Activated B cell treated with CpG ODN at 0.5 μM for 24 hours (primary cell): ENCODE measurements at regions not wholly inside any gene's neighbourhood (a gene's known extent, or its start where the extent isn't known, plus 50 kb on each side); places are given as distances from the start of the nearest gene placed in this dataset.

Source experiments
- ATAC-seq: fragments of 200-7000 bp; cut with Tn5 transposase; one replicate; pipeline ENCODE4 v1.10.0; 2021; ENCODE audit warnings: low read depth, mild to moderate bottlenecking, moderate library complexity
- CTCF ChIA-PET: fragments of 350-600 bp; sonication (Branson Sonifier 250); formaldehyde crosslinking; loops from one replicate; lab custom pipeline; 2021; ENCODE audit warnings: antibody characterized with exemption; lab: Charles Lee
- POLR2A ChIA-PET: fragments of 350-600 bp; sonication (Branson Sonifier 250); formaldehyde crosslinking; loops from one replicate; lab custom pipeline; 2021; ENCODE audit warnings: antibody characterized with exemption; lab: Charles Lee
- DNase-seq: peaks from one replicate; pipeline ENCODE4 v3.0.0; 2022
- H3K27ac Mint-ChIP-seq: one replicate; pipeline ENCODE4 v1.8.0; 2020; ENCODE audit warnings: mixed read lengths
- H3K27me3 Mint-ChIP-seq: one replicate; pipeline ENCODE4 v1.8.0; 2021; ENCODE audit warnings: mixed read lengths
- H3K36me3 Mint-ChIP-seq: one replicate; pipeline ENCODE4 v1.8.0; 2021; ENCODE audit warnings: low read depth, mixed read lengths
- H3K4me1 Mint-ChIP-seq: one replicate; pipeline ENCODE4 v1.8.0; 2021; ENCODE audit warnings: mixed read lengths
- H3K4me3 Mint-ChIP-seq: one replicate; pipeline ENCODE4 v1.8.0; 2020; ENCODE audit warnings: mild to moderate bottlenecking, mixed read lengths
- H3K9me3 Mint-ChIP-seq: one replicate; pipeline ENCODE4 v1.8.0; 2020; ENCODE audit warnings: mixed read lengths
- CTCF ChIP-seq: fragments of 200-600 bp; IDR thresholded peaks from one replicate; pipeline ENCODE4 v1.8.0; 2022; ENCODE audit warnings: antibody characterized with exemption, mild to moderate bottlenecking
- intact Hi-C: fragments of 100-400 bp; cut with micrococcal nuclease; formaldehyde crosslinking; loops from one replicate; pipeline ENCODE4 v1.15.1; 2024

GRCh38 chr1:112054510-112054909 lies 65.0 kb upstream of the KCND3 start:
- Mint-ChIP-seq H3K27me3 (peaks cover 40% of the 10 kb centered on the region), H3K4me1 (no peaks in the 10 kb centered on the region), H3K4me3 (no peak overlapping the region), H3K27ac (no peak overlapping the region), H3K36me3 (no peaks in the 10 kb centered on the region), H3K9me3 (no peaks in the 10 kb centered on the region)
- ChIA-PET CTCF (no interaction called here), POLR2A (no interaction called here)
- intact Hi-C loops = no loop called here
- no peak for TF ChIP-seq CTCF
- DNase-seq (no peak), ATAC-seq (no peak)

- H3K27me3 Mint-ChIP-seq = peaks cover 27% of the 10 kb centered on the region
- POLR2A ChIA-PET = no interaction called here
- no peak overlapping the region for H3K4me3 Mint-ChIP-seq
- no peak for TF ChIP-seq CTCF
- ATAC-seq = no peak
- no peaks in the 10 kb centered on the region for H3K9me3 Mint-ChIP-seq
- H3K27ac Mint-ChIP-seq = no peak overlapping the region
- peaks cover 14% of the 10 kb centered on the region for H3K4me1 Mint-ChIP-seq
- intact Hi-C loops = no loop called here
- no peaks in the 10 kb centered on the region for H3K36me3 Mint-ChIP-seq
- DNase-seq = no peak
- CTCF ChIA-PET = no interaction called here
Measured at GRCh38 chr1:112056354-112056753, 66.9 kb upstream of the KCND3 start.

- DNase-seq (no peak), ATAC-seq (no peak)
- POLR2A ChIA-PET = no interaction called here
- H3K9me3 Mint-ChIP-seq = no peaks in the 10 kb centered on the region
- no peaks in the 10 kb centered on the region for H3K36me3 Mint-ChIP-seq
- no peak for TF ChIP-seq CTCF
- H3K27me3 Mint-ChIP-seq = peaks cover 36% of the 10 kb centered on the region
- intact Hi-C loops = no loop called here
- CTCF ChIA-PET = no interaction called here
- H3K4me3 Mint-ChIP-seq = no peak overlapping the region
- no peak overlapping the region for H3K27ac Mint-ChIP-seq
- H3K4me1 Mint-ChIP-seq = peaks cover 18% of the 10 kb centered on the region
Measured at GRCh38 chr1:112057736-112058135, 68.3 kb upstream of the KCND3 start.

GRCh38 chr1:112058815-112059450 lies 69.5 kb upstream of the KCND3 start:
- ChIA-PET POLR2A (no interaction called here), CTCF (no interaction called here)
- no peak overlapping the region for H3K4me3 Mint-ChIP-seq
- ATAC-seq (no peak), DNase-seq (no peak)
- no peaks in the 10 kb centered on the region for H3K9me3 Mint-ChIP-seq
- TF ChIP-seq CTCF = no peak
- intact Hi-C loops = no loop called here
- H3K36me3 Mint-ChIP-seq = no peaks in the 10 kb centered on the region
- peaks cover 21% of the 10 kb centered on the region for H3K4me1 Mint-ChIP-seq
- H3K27me3 Mint-ChIP-seq = peaks cover 40% of the 10 kb centered on the region
- no peak overlapping the region for H3K27ac Mint-ChIP-seq

GRCh38 chr1:112059679-112060078 lies 70.2 kb upstream of the KCND3 start:
- ChIA-PET POLR2A (no interaction called here), CTCF (no interaction called here)
- TF ChIP-seq CTCF = no peak
- intact Hi-C loops = no loop called here
- H3K27ac Mint-ChIP-seq = no peak overlapping the region
- DNase-seq = no peak
- H3K4me3 Mint-ChIP-seq = no peak overlapping the region
- peaks cover 28% of the 10 kb centered on the region for H3K4me1 Mint-ChIP-seq
- no peak for ATAC-seq
- no peaks in the 10 kb centered on the region for H3K9me3 Mint-ChIP-seq
- H3K36me3 Mint-ChIP-seq = no peaks in the 10 kb centered on the region
- peaks cover 42% of the 10 kb centered on the region for H3K27me3 Mint-ChIP-seq
